H9 (cell line): ENCODE measurements at regions not wholly inside any gene's neighbourhood (a gene's known extent, or its start where the extent isn't known, plus 50 kb on each side); places are given as distances from the start of the nearest gene placed in this dataset.
A peak's percentile ranks its signal among the peaks of the same experiment; 100 is the strongest.

Experiments
- DNase-seq: peaks from one replicate; pipeline ENCODE4 v3.0.0-alpha.2; 2017
- H2AFZ ChIP-seq: one replicate; pipeline ENCODE4 v1.6.1; 2013; ENCODE audit warnings: mild to moderate bottlenecking, low read length, control low read depth, moderate library complexity
- H2AK5ac ChIP-seq: 2 replicates; pipeline ENCODE4 v1.6.1; 2013; ENCODE audit warnings: low read length, control low read depth, mixed read lengths; ENCODE audit not compliant: insufficient read length
- H2BK120ac ChIP-seq: one replicate; pipeline ENCODE4 v1.6.1; 2013; ENCODE audit warnings: low read depth, mild to moderate bottlenecking, low read length, control low read depth, inconsistent platforms; ENCODE audit not compliant: poor library complexity, severe bottlenecking
- H2BK12ac ChIP-seq: 2 replicates; pipeline ENCODE4 v1.6.1; 2013; ENCODE audit warnings: low read length, control low read depth, mixed read lengths, low read depth; ENCODE audit not compliant: insufficient read length
- H2BK15ac ChIP-seq: 2 replicates; pipeline ENCODE4 v1.6.1; 2013; ENCODE audit warnings: low read depth, low read length, control low read depth
- H2BK20ac ChIP-seq: one replicate; pipeline ENCODE4 v1.6.1; 2013; ENCODE audit warnings: low read depth, mild to moderate bottlenecking, low read length, control low read depth, inconsistent platforms; ENCODE audit not compliant: poor library complexity, severe bottlenecking
- H2BK5ac ChIP-seq: 2 replicates; pipeline ENCODE4 v1.6.1; 2013; ENCODE audit warnings: low read length, control low read depth, mixed read lengths; ENCODE audit not compliant: insufficient read length
- H3K14ac ChIP-seq: 2 replicates; pipeline ENCODE4 v1.6.1; 2013; ENCODE audit warnings: low read length, control low read depth; ENCODE audit not compliant: insufficient read depth
- H3K18ac ChIP-seq: 2 replicates; pipeline ENCODE4 v1.6.1; 2013; ENCODE audit warnings: low read depth, mild to moderate bottlenecking, mixed read lengths, low read length, control low read depth; ENCODE audit not compliant: insufficient read length
- H3K23ac ChIP-seq: 2 replicates; pipeline ENCODE4 v1.6.1; 2013; ENCODE audit warnings: low read length, control low read depth, mixed read lengths, low read depth; ENCODE audit not compliant: insufficient read length
- H3K23me2 ChIP-seq: 2 replicates; pipeline ENCODE4 v1.6.1; 2013; ENCODE audit warnings: low read depth, mild to moderate bottlenecking, mixed read lengths, low read length, control low read depth; ENCODE audit not compliant: insufficient read length, poor library complexity, severe bottlenecking
- H3K27ac ChIP-seq: 2 replicates; pipeline ENCODE4 v1.5.1; 2013; ENCODE audit warnings: low read length, control low read depth, mixed read lengths, low read depth; ENCODE audit not compliant: insufficient read length
- H3K27me3 ChIP-seq: 2 replicates; pipeline ENCODE4 v1.6.1; 2013; ENCODE audit warnings: low read length, control low read depth, inconsistent platforms; ENCODE audit not compliant: insufficient read depth
- H3K4ac ChIP-seq: 2 replicates; pipeline ENCODE4 v1.6.1; 2013; ENCODE audit warnings: low read depth, mild to moderate bottlenecking, control low read depth, inconsistent platforms, low read length, moderate library complexity
- H3K4me1 ChIP-seq: 2 replicates; pipeline ENCODE4 v1.6.1; 2013; ENCODE audit warnings: low read length, control low read depth, inconsistent platforms; ENCODE audit not compliant: insufficient read depth
- H3K4me2 ChIP-seq: 2 replicates; pipeline ENCODE4 v1.6.1; 2013; ENCODE audit warnings: low read length, control low read depth, mixed read lengths; ENCODE audit not compliant: insufficient read length, insufficient read depth
- H3K56ac ChIP-seq: 2 replicates; pipeline ENCODE4 v1.6.1; 2013; ENCODE audit warnings: low read depth, mild to moderate bottlenecking, mixed read lengths, low read length, control low read depth; ENCODE audit not compliant: insufficient read length
- H3K79me1 ChIP-seq: 2 replicates; pipeline ENCODE4 v1.6.1; 2013; ENCODE audit warnings: low read depth, mild to moderate bottlenecking, moderate library complexity, low read length, control low read depth, inconsistent platforms; ENCODE audit not compliant: insufficient read depth, poor library complexity, severe bottlenecking
- H3K79me2 ChIP-seq: 2 replicates; pipeline ENCODE4 v1.6.1; 2013; ENCODE audit warnings: low read length, control low read depth, inconsistent platforms; ENCODE audit not compliant: insufficient read depth
- H3K9ac ChIP-seq: 2 replicates; pipeline ENCODE4 v1.6.1; 2013; ENCODE audit warnings: low read length, control low read depth, mixed read lengths; ENCODE audit not compliant: insufficient read length; ENCODE audit errors: extremely low read depth
- H3K9me3 ChIP-seq: one replicate; pipeline ENCODE4 v1.6.1; 2013; ENCODE audit warnings: low read depth, low read length, inconsistent platforms; ENCODE audit not compliant: control insufficient read depth
- H3T11ph ChIP-seq: one replicate; pipeline ENCODE4 v1.6.1; 2013; ENCODE audit warnings: mild to moderate bottlenecking, low read length, control low read depth, inconsistent platforms
- H4K20me1 ChIP-seq: one replicate; pipeline ENCODE4 v1.6.1; 2013; ENCODE audit not compliant: control insufficient read depth, insufficient read length, insufficient read depth
- H4K5ac ChIP-seq: 2 replicates; pipeline ENCODE4 v1.6.1; 2013; ENCODE audit warnings: low read depth, mild to moderate bottlenecking, mixed read lengths, low read length, control low read depth; ENCODE audit not compliant: insufficient read length
- H4K8ac ChIP-seq: replicated peaks from 2 replicates; pipeline ENCODE4 v1.6.1; 2013; ENCODE audit warnings: low read length, control low read depth, mixed read lengths, low read depth; ENCODE audit not compliant: insufficient read length
- H4K91ac ChIP-seq: 2 replicates; pipeline ENCODE4 v1.6.1; 2013; ENCODE audit warnings: low read depth, mild to moderate bottlenecking, moderate library complexity, mixed read lengths, low read length, control low read depth; ENCODE audit not compliant: insufficient read length
- H3K27ac Mint-ChIP-seq, 3 experiments: 2 replicates in 2 of 3; 3 replicates in 1 of 3; pipeline ENCODE4 v1.8.0; 2020 to 2021; ENCODE audit warnings: mixed read lengths in 3 of 3, mild to moderate bottlenecking in 1 of 3, moderate library complexity in 1 of 3
- H3K27me3 Mint-ChIP-seq: 2 replicates; pipeline ENCODE4 v1.8.0; 2021; ENCODE audit warnings: low read depth, mild to moderate bottlenecking, moderate library complexity, mixed read lengths
- H3K36me3 Mint-ChIP-seq, 3 experiments: 2 replicates in 2 of 3; 3 replicates in 1 of 3; pipeline ENCODE4 v1.8.0; 2020 to 2021; ENCODE audit warnings: low read depth in 3 of 3, mixed read lengths in 3 of 3; ENCODE audit not compliant: insufficient read depth in 1 of 3
- H3K4me1 Mint-ChIP-seq, 2 experiments: 2 replicates each; pipeline ENCODE4 v1.8.0; 2020; ENCODE audit warnings: mixed read lengths in 2 of 2
- H3K4me3 Mint-ChIP-seq, 2 experiments: 2 replicates in 1 of 2; 3 replicates in 1 of 2; pipeline ENCODE4 v1.8.0; 2020 to 2021; ENCODE audit warnings: mild to moderate bottlenecking in 2 of 2, mixed read lengths in 2 of 2, moderate library complexity in 1 of 2
- H3K9me3 Mint-ChIP-seq, 2 experiments: 2 replicates in 1 of 2; 3 replicates in 1 of 2; pipeline ENCODE4 v1.8.0; 2020; ENCODE audit warnings: mild to moderate bottlenecking in 2 of 2, mixed read lengths in 2 of 2, moderate library complexity in 1 of 2
- CTCF ChIP-seq: fragments of 200-600 bp; sonication (generic); conservative IDR thresholded peaks from 3 replicates; pipeline ENCODE4 v1.8.0; 2021; ENCODE audit warnings: antibody characterized with exemption, mild to moderate bottlenecking
- WGBS: extraction: QIAGEN DNeasy Blood & Tissue Kit; methylation state at CpG from one replicate; pipeline ENCODE4 v1.1.7; 2013; ENCODE audit warnings: missing lambda C conversion rate, low lambda C conversion rate, mixed read lengths; ENCODE audit not compliant: insufficient read length; ENCODE audit errors: extremely low coverage; 5-methylcytosine and 5-hydroxymethylcytosine counted together

- Histone ChIP-seq H3K23me2 (no peaks in the 10 kb centered on the region), H3K4ac (no peak overlapping the region), H2AFZ (no peak overlapping the region), H2BK120ac (no peak overlapping the region), H3K9ac (no peak overlapping the region), H3K9me3 (no peaks in the 10 kb centered on the region), H3K18ac (no peak overlapping the region), H3K79me2 (no peaks in the 10 kb centered on the region), H3K56ac (no peak overlapping the region), H2BK15ac (no peak overlapping the region), H3K27me3 (no peaks in the 10 kb centered on the region), H4K8ac (no peak overlapping the region), H3K14ac (no peak overlapping the region), H2BK5ac (no peak overlapping the region), H3K4me2 (no peak overlapping the region), H3K23ac (no peak overlapping the region), H3K27ac (no peak overlapping the region), H3T11ph (no peak overlapping the region), H4K20me1 (no peaks in the 10 kb centered on the region), H2BK20ac (no peak overlapping the region), H3K79me1 (no peaks in the 10 kb centered on the region), H4K91ac (no peak overlapping the region), H2BK12ac (no peak overlapping the region), H3K4me1 (no peaks in the 10 kb centered on the region), H4K5ac (no peak overlapping the region), H2AK5ac (no peak overlapping the region)
- WGBS: no CpG with 5 or more reads among the region's 8 CpGs
- Mint-ChIP-seq H3K27ac (no peak overlapping the region), H3K9me3 (0 out of 5 replicates have a peak, but pooled peaks cover 0 to 2% of the 10 kb centered on the region in 2 experiments), H3K36me3 (no peaks in the 10 kb centered on the region), H3K4me1 (peaks cover 3 to 6% of the 10 kb centered on the region in 2 experiments; a peak in 3 of 4 replicates), H3K27me3 (peaks cover 10% of the 10 kb centered on the region; the same call in 1 of the 2 replicates), H3K4me3 (no peak overlapping the region)
- peak; percentile 29; the same call in 2 of the 3 replicates for TF ChIP-seq CTCF
- DNase-seq: peak; percentile 45
These were observed 172.0 kb upstream of the MSX2 start for GRCh38 chr5:174552428-174552827.
